ENCODE measurements at regions not wholly inside any gene's neighbourhood (a gene's known extent, or its start where the extent isn't known, plus 50 kb on each side); places are given as distances from the start of the nearest gene placed in this dataset.

DNA sequence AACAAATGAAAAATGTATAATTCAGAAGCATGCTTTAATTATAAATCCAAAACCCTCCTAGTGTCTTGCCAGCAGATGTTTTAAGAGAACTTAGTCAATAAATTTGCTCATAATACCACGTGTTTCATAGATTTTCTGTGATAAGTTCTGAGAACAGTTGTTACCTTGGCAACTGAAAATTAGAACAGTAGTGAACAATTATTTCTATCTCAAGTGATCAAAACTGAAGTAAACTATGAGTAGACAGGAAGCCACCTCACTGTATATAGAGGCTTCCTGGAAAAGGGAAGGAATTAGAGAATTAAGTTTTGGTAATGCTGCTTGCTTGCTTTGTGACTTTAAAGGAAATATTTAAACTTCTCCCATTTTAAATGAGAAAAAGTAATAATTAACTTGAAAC lies 266.0 kb upstream of the ANO3 start:
- Mint-ChIP-seq H3K27ac (no peak overlapping the region), H3K4me1 (no peaks in the 10 kb centered on the region), H3K36me3 (no peaks in the 10 kb centered on the region), H3K27me3 (no peaks in the 10 kb centered on the region), H3K9me3 (ENCODE audit: low read depth) (peaks cover 7% of the 10 kb centered on the region), H3K4me3 (no peak overlapping the region)
- DNase-seq (no peak), ATAC-seq (no peak)
- CTCF ChIA-PET: interaction anchor here (1.0 kb wide), 1 partner anchor 10 kb away, joined by 5 read pairs; no protein-coding TSS in a partner anchor

GRCh38 chr11:26070714-26071380 lies 261.1 kb upstream of the ANO3 start:
- Mint-ChIP-seq H3K9me3 (ENCODE audit: low read depth) (peaks cover 8% of the 10 kb centered on the region), H3K36me3 (no peaks in the 10 kb centered on the region), H3K27me3 (no peaks in the 10 kb centered on the region), H3K4me1 (no peaks in the 10 kb centered on the region), H3K4me3 (no peak overlapping the region), H3K27ac (no peak overlapping the region)
- ATAC-seq: no peak
- CTCF ChIA-PET: no interaction called here
- no peak for DNase-seq

DNA sequence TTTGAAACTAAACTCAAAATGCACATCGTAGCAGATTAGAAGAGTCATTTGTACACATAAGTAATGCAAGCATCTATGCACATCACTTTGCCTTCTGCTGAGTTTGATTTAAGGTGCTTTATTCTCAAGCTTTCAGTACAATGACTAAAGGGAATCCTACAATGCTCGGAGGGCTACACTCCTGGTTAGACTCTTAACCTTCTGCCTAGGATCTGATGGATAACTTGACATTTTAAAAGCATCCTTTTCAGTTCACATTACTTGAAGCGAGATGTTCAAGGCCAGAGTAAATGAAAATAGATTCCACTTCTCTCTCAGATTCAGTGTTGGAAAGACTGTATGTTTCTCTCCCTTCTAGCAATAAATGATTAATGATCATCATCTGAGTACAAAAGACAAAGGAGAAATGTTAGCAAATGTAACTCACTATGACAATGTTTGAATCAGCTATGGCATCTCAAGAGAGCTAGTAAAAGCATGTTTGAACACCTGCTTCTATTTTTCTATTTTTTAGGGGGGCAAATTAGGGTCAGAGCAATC lies 259.2 kb upstream of the ANO3 start:
- Mint-ChIP-seq H3K27me3 (no peaks in the 10 kb centered on the region), H3K27ac (no peak overlapping the region), H3K36me3 (no peaks in the 10 kb centered on the region), H3K4me3 (no peak overlapping the region), H3K4me1 (no peaks in the 10 kb centered on the region), H3K9me3 (ENCODE audit: low read depth) (peaks cover 4% of the 10 kb centered on the region)
- no peak for DNase-seq
- CTCF ChIA-PET: no interaction called here
- no peak for ATAC-seq

GRCh38 chr11:26073646-26074045 lies 258.3 kb upstream of the ANO3 start:
- Mint-ChIP-seq H3K4me1 (no peaks in the 10 kb centered on the region), H3K27ac (no peak overlapping the region), H3K4me3 (no peak overlapping the region), H3K36me3 (no peaks in the 10 kb centered on the region), H3K27me3 (no peaks in the 10 kb centered on the region), H3K9me3 (ENCODE audit: low read depth) (peaks cover 3% of the 10 kb centered on the region)
- ATAC-seq: no peak
- CTCF ChIA-PET: no interaction called here
- DNase-seq: no peak

GRCh38 chr11:26076233-26076990 lies 255.5 kb upstream of the ANO3 start:
- H3K36me3 Mint-ChIP-seq: no peaks in the 10 kb centered on the region
- no peak overlapping the region for H3K4me3 Mint-ChIP-seq

DNA sequence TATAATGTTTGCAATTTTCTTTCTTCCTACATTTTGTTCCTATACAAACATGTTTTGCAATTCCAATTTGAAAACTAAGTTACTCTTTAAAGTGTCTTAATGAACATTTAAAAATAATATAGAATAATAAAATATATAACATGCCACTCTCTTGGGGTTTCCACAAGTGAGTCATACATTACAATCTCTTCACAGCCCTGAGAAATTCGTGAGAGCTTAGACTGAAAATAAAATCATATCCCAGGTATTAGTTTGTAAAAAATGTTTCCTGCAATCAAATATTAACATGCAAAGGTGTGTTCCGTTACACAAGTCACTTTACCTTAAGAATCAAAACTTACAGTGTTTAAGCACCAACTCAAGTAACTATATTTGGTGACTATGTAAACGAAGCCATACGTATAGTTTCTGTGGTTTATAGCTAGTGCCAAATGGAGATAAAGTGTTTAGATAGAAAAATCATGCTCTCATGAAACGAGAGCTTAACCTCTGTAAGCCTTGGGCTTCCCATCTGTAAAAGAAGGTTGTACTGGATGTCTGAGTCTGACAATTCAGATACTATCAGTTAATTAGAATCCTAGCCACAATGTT lies 253.6 kb upstream of the ANO3 start:
- Mint-ChIP-seq H3K9me3 (ENCODE audit: low read depth) (no peaks in the 10 kb centered on the region), H3K27me3 (no peaks in the 10 kb centered on the region)
- CTCF ChIA-PET: no interaction called here

More at GRCh38 chr11:26076233-26076990, 255.5 kb upstream of the ANO3 start:
- no peaks in the 10 kb centered on the region for H3K27me3 Mint-ChIP-seq
- no peak overlapping the region for H3K27ac Mint-ChIP-seq
- no peaks in the 10 kb centered on the region for H3K4me1 Mint-ChIP-seq
- CTCF ChIA-PET: no interaction called here
- no peaks in the 10 kb centered on the region for H3K9me3 Mint-ChIP-seq (ENCODE audit: low read depth)
- no peak for ATAC-seq
- DNase-seq: no peak

DNA sequence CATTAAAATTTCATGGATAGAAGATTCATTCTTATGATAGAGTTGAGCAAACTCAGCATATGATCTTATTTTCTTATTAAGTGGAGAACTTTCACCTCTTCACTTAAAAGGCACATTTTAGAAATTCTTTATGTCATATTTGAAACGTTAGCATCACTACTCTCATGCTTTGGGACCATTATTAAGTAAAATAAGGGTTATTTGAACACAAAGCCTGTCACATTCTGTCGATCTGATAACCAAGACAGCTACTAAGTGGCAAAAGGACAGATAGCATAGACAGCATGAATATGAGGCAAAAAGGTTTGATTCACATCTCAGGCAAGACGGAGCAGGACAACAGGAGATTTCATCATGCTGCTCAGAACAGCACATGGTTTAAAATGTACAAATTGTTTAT lies 247.6 kb upstream of the ANO3 start:
- H3K27me3 Mint-ChIP-seq: no peaks in the 10 kb centered on the region
- H3K9me3 Mint-ChIP-seq (ENCODE audit: low read depth): peaks cover 3% of the 10 kb centered on the region
- no peaks in the 10 kb centered on the region for H3K4me1 Mint-ChIP-seq
- CTCF ChIA-PET: no interaction called here
- H3K4me3 Mint-ChIP-seq: no peak overlapping the region
- H3K27ac Mint-ChIP-seq: no peak overlapping the region
- no peaks in the 10 kb centered on the region for H3K36me3 Mint-ChIP-seq
- DNase-seq (no peak), ATAC-seq (no peak)

More for the DNA sequence above, 253.6 kb upstream of the ANO3 start:
- ATAC-seq (no peak), DNase-seq (no peak)
- no peaks in the 10 kb centered on the region for H3K4me1 Mint-ChIP-seq
- no peak overlapping the region for H3K27ac Mint-ChIP-seq
- H3K4me3 Mint-ChIP-seq: no peak overlapping the region
- H3K36me3 Mint-ChIP-seq: no peaks in the 10 kb centered on the region

- CTCF ChIA-PET: no interaction called here
- Mint-ChIP-seq H3K9me3 (ENCODE audit: low read depth) (peaks cover 6% of the 10 kb centered on the region), H3K27me3 (no peaks in the 10 kb centered on the region), H3K36me3 (no peaks in the 10 kb centered on the region), H3K27ac (no peak overlapping the region), H3K4me3 (no peak overlapping the region), H3K4me1 (no peaks in the 10 kb centered on the region)
- DNase-seq: no peak
- ATAC-seq: no peak
Measured at GRCh38 chr11:26086028-26086427, 245.9 kb upstream of the ANO3 start.

GRCh38 chr11:26087120-26087935 lies 244.6 kb upstream of the ANO3 start:
- no peaks in the 10 kb centered on the region for H3K4me1 Mint-ChIP-seq
- CTCF ChIA-PET: no interaction called here
- peaks cover 6% of the 10 kb centered on the region for H3K9me3 Mint-ChIP-seq (ENCODE audit: low read depth)
- no peak overlapping the region for H3K4me3 Mint-ChIP-seq
- H3K36me3 Mint-ChIP-seq: no peaks in the 10 kb centered on the region
- no peak overlapping the region for H3K27ac Mint-ChIP-seq
- no peaks in the 10 kb centered on the region for H3K27me3 Mint-ChIP-seq
- ATAC-seq: no peak
- DNase-seq: no peak

- peaks cover 6% of the 10 kb centered on the region for H3K9me3 Mint-ChIP-seq (ENCODE audit: low read depth)
- no peak for DNase-seq
- no peaks in the 10 kb centered on the region for H3K27me3 Mint-ChIP-seq
- H3K36me3 Mint-ChIP-seq: no peaks in the 10 kb centered on the region
- no peaks in the 10 kb centered on the region for H3K4me1 Mint-ChIP-seq
- no peak overlapping the region for H3K27ac Mint-ChIP-seq
- CTCF ChIA-PET: no interaction called here
- H3K4me3 Mint-ChIP-seq: no peak overlapping the region
- no peak for ATAC-seq
Measured at GRCh38 chr11:26088391-26088790, 243.5 kb upstream of the ANO3 start.

- DNase-seq (no peak), ATAC-seq (no peak)
- H3K9me3 Mint-ChIP-seq (ENCODE audit: low read depth): peaks cover 3% of the 10 kb centered on the region
- no peaks in the 10 kb centered on the region for H3K27me3 Mint-ChIP-seq
- no peak overlapping the region for H3K27ac Mint-ChIP-seq
- H3K4me1 Mint-ChIP-seq: no peaks in the 10 kb centered on the region
- CTCF ChIA-PET: no interaction called here
- no peak overlapping the region for H3K4me3 Mint-ChIP-seq
- H3K36me3 Mint-ChIP-seq: no peaks in the 10 kb centered on the region
Measured at GRCh38 chr11:26090651-26091050, 241.3 kb upstream of the ANO3 start.

- Mint-ChIP-seq H3K9me3 (ENCODE audit: low read depth) (peaks cover 10% of the 10 kb centered on the region), H3K4me1 (no peaks in the 10 kb centered on the region), H3K27ac (no peak overlapping the region), H3K36me3 (no peaks in the 10 kb centered on the region), H3K4me3 (no peak overlapping the region), H3K27me3 (no peaks in the 10 kb centered on the region)
- CTCF ChIA-PET: no interaction called here
- DNase-seq (no peak), ATAC-seq (no peak)
Measured at GRCh38 chr11:26093206-26093605, 238.7 kb upstream of the ANO3 start.

GRCh38 chr11:26095340-26095739 lies 236.6 kb upstream of the ANO3 start:
- no peak overlapping the region for H3K4me3 Mint-ChIP-seq
- H3K9me3 Mint-ChIP-seq (ENCODE audit: low read depth): peaks cover 13% of the 10 kb centered on the region

More at GRCh38 chr11:26095340-26095739, 236.6 kb upstream of the ANO3 start:
- Mint-ChIP-seq H3K4me1 (no peaks in the 10 kb centered on the region), H3K36me3 (no peaks in the 10 kb centered on the region), H3K27ac (no peak overlapping the region), H3K27me3 (no peaks in the 10 kb centered on the region)
- CTCF ChIA-PET: no interaction called here
- no peak for ATAC-seq
- no peak for DNase-seq
